Suprapubic skin (tissue), 4 donors: ENCODE measurements at regions not wholly inside any gene's neighbourhood (a gene's known extent, or its start where the extent isn't known, plus 50 kb on each side); places are given as distances from the start of the nearest gene placed in this dataset.

Experiments used
- CTCF ChIP-seq, 2 donors: fragments of 200-600 bp in 1 of 2; fragments of 450-650 bp in 1 of 2; sonication (generic) in 1 of 2; IDR thresholded peaks; one replicate each; pipeline ENCODE4 v1.5.1; 2016 to 2019; ENCODE audit warnings: antibody characterized with exemption in 2 of 2, mild to moderate bottlenecking in 1 of 2, moderate library complexity in 1 of 2
- EP300 ChIP-seq: sonication (generic); formaldehyde crosslinking; IDR thresholded peaks from one replicate; pipeline ENCODE4 v1.6.1; 2017; ENCODE audit warnings: antibody characterized with exemption
- POLR2AphosphoS5 ChIP-seq, 3 donors: sonication (generic); formaldehyde crosslinking; IDR thresholded peaks; one replicate each; pipeline ENCODE4 v1.6.1; 2017; ENCODE audit warnings: antibody characterized with exemption in 3 of 3

GRCh38 chr5:168204165-168204564 lies 87.3 kb upstream of the WWC1 start:
- no peak for TF ChIP-seq CTCF (IDR thresholded peaks at IDR 0.05)
- TF ChIP-seq POLR2AphosphoS5 (IDR thresholded peaks at IDR 0.05), result no peak
- TF ChIP-seq EP300, result no peak
